Loucy (cell line): ENCODE measurements at regions not wholly inside any gene's neighbourhood (a gene's known extent, or its start where the extent isn't known, plus 50 kb on each side); places are given as distances from the start of the nearest gene placed in this dataset.

ENCODE experiments used
- H2AFZ ChIP-seq: fragments of 200-600 bp; sonication (generic); 2 replicates; pipeline ENCODE4 v1.6.0; 2016; ENCODE audit warnings: antibody characterized with exemption, mild to moderate bottlenecking, low read length, moderate library complexity
- H3F3A ChIP-seq: fragments of 200-600 bp; 2 replicates; pipeline ENCODE4 v1.6.0; 2016; ENCODE audit warnings: antibody characterized with exemption, low read depth, mild to moderate bottlenecking
- H3K27me3 ChIP-seq: fragments of 200-600 bp; sonication (generic); 2 replicates; pipeline ENCODE4 v1.6.1; 2014; ENCODE audit warnings: low read length, mild to moderate bottlenecking; ENCODE audit not compliant: insufficient read depth, poor library complexity, severe bottlenecking
- H3K36me3 ChIP-seq: fragments of 200-600 bp; sonication (generic); 2 replicates; pipeline ENCODE4 v1.6.1; 2016; ENCODE audit warnings: low read length; ENCODE audit not compliant: insufficient read depth
- H3K4me1 ChIP-seq: fragments of 200-600 bp; sonication (generic); 2 replicates; pipeline ENCODE4 v1.5.1; 2014; ENCODE audit warnings: low read length, mild to moderate bottlenecking; ENCODE audit not compliant: insufficient read depth, poor library complexity, severe bottlenecking
- H3K4me2 ChIP-seq: fragments of 200-600 bp; sonication (generic); 2 replicates; pipeline ENCODE4 v1.6.0; 2014; ENCODE audit warnings: antibody characterized with exemption, low read length, low read depth, mild to moderate bottlenecking; ENCODE audit not compliant: poor library complexity, severe bottlenecking
- H3K4me3 ChIP-seq: fragments of 200-600 bp; sonication (generic); 2 replicates; pipeline ENCODE4 v1.5.1; 2014; ENCODE audit warnings: low read length, mild to moderate bottlenecking, mixed read lengths; ENCODE audit not compliant: poor library complexity, severe bottlenecking
- H3K79me2 ChIP-seq: fragments of 200-600 bp; sonication (generic); 2 replicates; pipeline ENCODE4 v1.6.1; 2014; ENCODE audit warnings: low read length; ENCODE audit not compliant: insufficient read depth
- H3K9ac ChIP-seq: fragments of 200-600 bp; sonication (generic); 2 replicates; pipeline ENCODE4 v1.6.0; 2014; ENCODE audit warnings: mild to moderate bottlenecking, low read depth, low read length, moderate library complexity; ENCODE audit not compliant: poor library complexity, severe bottlenecking
- H3K9me2 ChIP-seq: fragments of 200-600 bp; sonication (generic); replicated peaks from 2 replicates; pipeline ENCODE4 v1.6.1; 2016; ENCODE audit warnings: low read depth, low read length, mixed read lengths
- H3K9me3 ChIP-seq: fragments of 200-600 bp; sonication (generic); 2 replicates; pipeline ENCODE4 v1.6.1; 2014; ENCODE audit warnings: mild to moderate bottlenecking, antibody characterized with exemption, low read length, low read depth; ENCODE audit not compliant: insufficient read depth
- H4K20me1 ChIP-seq: fragments of 200-600 bp; sonication (generic); 2 replicates; pipeline ENCODE4 v1.6.0; 2014; ENCODE audit warnings: antibody characterized with exemption, low read length, mild to moderate bottlenecking; ENCODE audit not compliant: insufficient read depth, poor library complexity, severe bottlenecking
- CTCF ChIP-seq: fragments of 200-600 bp; sonication (generic); conservative IDR thresholded peaks from 2 replicates; pipeline ENCODE4 v1.5.1; 2014; ENCODE audit warnings: mild to moderate bottlenecking, antibody characterized with exemption, low read length
- EZH2phosphoT487 ChIP-seq: fragments of 200-600 bp; IDR thresholded peaks from 2 replicates; pipeline ENCODE4 v1.6.1; 2018; ENCODE audit warnings: antibody characterized with exemption, mild to moderate bottlenecking, moderate library complexity, borderline replicate concordance

GRCh38 chr10:78512205-78512550 is 478.5 kb downstream of the RPS24 start:
- no peaks in the 10 kb centered on the region for H3K27me3 ChIP-seq
- no peaks in the 10 kb centered on the region for H3K9me3 ChIP-seq
- no peak overlapping the region for H2AFZ ChIP-seq
- no peaks in the 10 kb centered on the region for H3K36me3 ChIP-seq
- peaks cover 7% of the 10 kb centered on the region for H3K4me1 ChIP-seq
- H3K4me2 ChIP-seq, result no peak overlapping the region
- no peak for TF ChIP-seq EZH2phosphoT487
- no peak for TF ChIP-seq CTCF
- H3K79me2 ChIP-seq, result no peaks in the 10 kb centered on the region
- H4K20me1 ChIP-seq, result no peaks in the 10 kb centered on the region
- no peaks in the 10 kb centered on the region for H3K9me2 ChIP-seq
- no peak overlapping the region for H3K9ac ChIP-seq
- no peak overlapping the region for H3K4me3 ChIP-seq
- no peaks in the 10 kb centered on the region for H3F3A ChIP-seq

- H3K4me3 ChIP-seq, result no peak overlapping the region
- H3K9me2 ChIP-seq, result no peaks in the 10 kb centered on the region
- TF ChIP-seq EZH2phosphoT487 (no peak), CTCF (no peak)
- H3K9me3 ChIP-seq, result no peaks in the 10 kb centered on the region
- H3K36me3 ChIP-seq, result no peaks in the 10 kb centered on the region
- no peaks in the 10 kb centered on the region for H4K20me1 ChIP-seq
- no peaks in the 10 kb centered on the region for H3K79me2 ChIP-seq
- peaks cover 7% of the 10 kb centered on the region for H3K4me1 ChIP-seq
- H3K27me3 ChIP-seq, result no peaks in the 10 kb centered on the region
- H2AFZ ChIP-seq, result no peak overlapping the region
- no peak overlapping the region for H3K4me2 ChIP-seq
- no peaks in the 10 kb centered on the region for H3F3A ChIP-seq
- no peak overlapping the region for H3K9ac ChIP-seq
Observed at GRCh38 chr10:78513330-78513729, 479.7 kb downstream of the RPS24 start.

- no peak overlapping the region for H2AFZ ChIP-seq
- H3K79me2 ChIP-seq, result no peaks in the 10 kb centered on the region
- H3K4me3 ChIP-seq, result no peak overlapping the region
- H4K20me1 ChIP-seq, result no peaks in the 10 kb centered on the region
- no peak overlapping the region for H3K4me2 ChIP-seq
- H3K4me1 ChIP-seq, result peaks cover 7% of the 10 kb centered on the region
- no peaks in the 10 kb centered on the region for H3K27me3 ChIP-seq
- TF ChIP-seq CTCF, result no peak
- no peak for TF ChIP-seq EZH2phosphoT487
- no peaks in the 10 kb centered on the region for H3K9me3 ChIP-seq
- no peaks in the 10 kb centered on the region for H3F3A ChIP-seq
- H3K9ac ChIP-seq, result no peak overlapping the region
- H3K9me2 ChIP-seq, result no peaks in the 10 kb centered on the region
- no peaks in the 10 kb centered on the region for H3K36me3 ChIP-seq
Observed at GRCh38 chr10:78513986-78514385, 480.3 kb downstream of the RPS24 start.
